PC-9 (cell line): ENCODE measurements at regions not wholly inside any gene's neighbourhood (a gene's known extent, or its start where the extent isn't known, plus 50 kb on each side); places are given as distances from the start of the nearest gene placed in this dataset.

ENCODE experiments used
- EZH2 ChIP-seq: fragments of 200-600 bp; sonication (generic); IDR thresholded peaks from 2 replicates; pipeline ENCODE4 v1.8.0; 2017; ENCODE audit warnings: antibody characterized with exemption, low read depth
- TF ChIP-seq, protein P1 (sequence below): fragments of 200-600 bp; sonication (generic); conservative IDR thresholded peaks from 2 replicates; pipeline ENCODE4 v1.6.1; 2017; ENCODE audit warnings: mixed run types, antibody characterized with exemption, mild to moderate bottlenecking, moderate library complexity

GRCh38 chr10:123454987-123455386 is 211.2 kb upstream of the GPR26 start:
- TF ChIP-seq, protein P1, sequence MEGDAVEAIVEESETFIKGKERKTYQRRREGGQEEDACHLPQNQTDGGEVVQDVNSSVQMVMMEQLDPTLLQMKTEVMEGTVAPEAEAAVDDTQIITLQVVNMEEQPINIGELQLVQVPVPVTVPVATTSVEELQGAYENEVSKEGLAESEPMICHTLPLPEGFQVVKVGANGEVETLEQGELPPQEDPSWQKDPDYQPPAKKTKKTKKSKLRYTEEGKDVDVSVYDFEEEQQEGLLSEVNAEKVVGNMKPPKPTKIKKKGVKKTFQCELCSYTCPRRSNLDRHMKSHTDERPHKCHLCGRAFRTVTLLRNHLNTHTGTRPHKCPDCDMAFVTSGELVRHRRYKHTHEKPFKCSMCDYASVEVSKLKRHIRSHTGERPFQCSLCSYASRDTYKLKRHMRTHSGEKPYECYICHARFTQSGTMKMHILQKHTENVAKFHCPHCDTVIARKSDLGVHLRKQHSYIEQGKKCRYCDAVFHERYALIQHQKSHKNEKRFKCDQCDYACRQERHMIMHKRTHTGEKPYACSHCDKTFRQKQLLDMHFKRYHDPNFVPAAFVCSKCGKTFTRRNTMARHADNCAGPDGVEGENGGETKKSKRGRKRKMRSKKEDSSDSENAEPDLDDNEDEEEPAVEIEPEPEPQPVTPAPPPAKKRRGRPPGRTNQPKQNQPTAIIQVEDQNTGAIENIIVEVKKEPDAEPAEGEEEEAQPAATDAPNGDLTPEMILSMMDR = no peak
- no peak for TF ChIP-seq EZH2
